Stimulated activated CD4-positive, alpha-beta T cell treated with anti-CD3 and anti-CD28 coated beads, Interleukin-1b, Interleukin-23, amount 100 ng/mL, for 4 hours (primary cell): ENCODE measurements at regions not wholly inside any gene's neighbourhood (a gene's known extent, or its start where the extent isn't known, plus 50 kb on each side); places are given as distances from the start of the nearest gene placed in this dataset.

Experiments
- DNase-seq, 2 donors: peaks; one replicate each; pipeline ENCODE4 v3.0.0-alpha.2; 2020; ENCODE audit warnings: low read depth in 2 of 2

GRCh38 chr1:195085196-195085595, 1523.0 kb downstream of the KCNT2 start:
- DNase-seq: no peak

- DNase-seq: no peak
These were observed 1526.1 kb downstream of the KCNT2 start for GRCh38 chr1:195082183-195082582.

GRCh38 chr1:195076682-195077081, 1531.6 kb downstream of the KCNT2 start:
- no peak for DNase-seq

DNA sequence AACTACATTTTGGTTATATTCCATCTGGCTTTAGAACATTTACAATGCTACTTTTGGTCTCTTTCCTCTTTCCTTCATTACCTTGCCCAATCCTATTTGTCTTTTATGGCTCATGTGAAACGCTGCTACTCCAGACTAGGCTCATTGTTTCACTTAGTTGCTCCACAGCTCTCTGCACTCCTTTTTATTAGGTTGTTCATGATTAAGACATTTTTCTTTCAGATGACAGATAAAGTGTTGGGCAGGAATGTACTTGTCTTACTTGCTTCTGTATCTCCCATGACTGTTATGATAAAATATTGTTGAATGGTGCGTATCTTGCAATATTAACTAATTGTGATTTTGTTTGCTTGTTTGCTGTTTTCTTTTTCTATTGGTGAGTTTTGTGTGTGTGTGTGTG, 1532.3 kb downstream of the KCNT2 start:
- no peak for DNase-seq

DNA sequence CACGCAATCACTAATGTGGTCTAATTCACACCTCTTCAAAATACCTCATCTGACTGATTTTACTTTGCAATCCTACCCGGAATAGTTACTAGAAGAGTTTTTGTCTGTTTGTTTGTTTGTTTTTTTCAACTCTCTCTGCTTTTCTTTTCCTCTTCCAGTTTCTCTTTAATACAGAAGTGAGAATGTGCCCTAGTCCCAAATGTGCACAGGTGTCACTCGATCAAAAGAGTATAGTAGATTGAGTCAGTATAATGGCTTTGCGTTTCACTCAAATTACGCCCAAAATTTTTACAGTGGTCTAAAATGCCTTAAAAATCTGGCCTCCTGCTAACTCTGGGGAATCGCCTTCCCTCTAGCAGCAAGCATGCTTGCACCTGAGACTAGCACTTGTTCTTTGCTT, 1536.8 kb downstream of the KCNT2 start:
- DNase-seq: no peak

GRCh38 chr1:195065437-195065836, 1542.8 kb downstream of the KCNT2 start:
- DNase-seq: no peak

GRCh38 chr1:195064358-195064757, 1543.9 kb downstream of the KCNT2 start:
- DNase-seq: no peak

GRCh38 chr1:195054217-195054687, 1554.0 kb downstream of the KCNT2 start:
- no peak for DNase-seq

DNA sequence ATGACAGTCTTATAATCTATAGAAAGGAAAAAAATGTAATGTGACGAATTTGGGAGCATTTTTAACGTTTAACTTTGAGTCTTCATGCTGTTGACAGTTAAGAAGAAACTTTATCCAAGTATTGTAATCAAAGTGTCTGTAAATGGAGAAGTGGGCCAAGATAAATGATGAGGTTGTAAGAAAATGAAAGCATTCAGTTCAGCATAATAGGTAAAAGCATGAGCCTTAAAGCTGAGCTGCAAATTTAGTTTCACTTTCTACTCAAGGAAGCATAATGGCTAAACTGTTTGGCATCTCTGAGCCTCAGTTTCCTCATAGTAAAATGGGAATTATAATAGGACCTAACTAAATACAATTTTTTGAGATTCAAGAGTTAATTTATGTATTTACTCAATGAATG, 1554.8 kb downstream of the KCNT2 start:
- no peak for DNase-seq

DNA sequence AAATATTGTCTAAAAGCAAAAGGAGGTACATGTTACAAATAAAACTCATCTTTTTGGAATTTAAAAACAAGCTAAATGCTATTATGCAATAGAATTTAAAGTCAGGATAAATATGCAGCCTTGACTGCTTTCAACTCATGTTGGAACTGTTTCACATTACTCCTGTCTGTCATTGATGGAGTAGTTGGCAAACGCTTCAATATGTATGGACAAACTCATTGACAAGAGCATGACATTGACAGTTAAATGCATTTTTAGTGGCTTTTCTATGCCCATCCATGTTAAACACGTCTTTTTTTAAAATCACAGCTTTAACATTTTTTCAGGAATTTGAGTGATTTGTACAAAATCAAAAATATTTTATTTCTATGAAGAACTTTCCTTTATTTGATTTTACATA, 1560.5 kb downstream of the KCNT2 start:
- DNase-seq: no peak

DNA sequence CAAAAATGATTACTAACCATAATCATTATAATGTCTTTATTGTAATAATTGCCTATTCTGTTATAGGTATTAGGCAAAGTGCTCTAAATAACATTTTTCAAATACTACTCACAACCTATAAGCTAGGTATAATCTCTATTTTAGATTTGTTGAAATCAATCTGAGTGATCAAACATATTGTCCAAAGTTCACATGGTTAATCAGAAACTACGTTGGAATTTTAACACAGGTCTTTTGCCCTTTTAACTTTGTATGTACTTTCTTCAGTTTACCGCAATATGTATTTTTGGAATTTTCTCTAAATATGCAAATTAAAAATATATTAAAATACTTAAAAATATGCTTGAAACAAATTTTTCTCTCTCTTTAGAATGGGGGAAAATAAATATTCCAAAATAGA, 1563.2 kb downstream of the KCNT2 start:
- DNase-seq: no peak

GRCh38 chr1:195030793-195031192, 1577.4 kb downstream of the KCNT2 start:
- DNase-seq: no peak

- DNase-seq: no peak
These were observed 1581.4 kb downstream of the KCNT2 start for GRCh38 chr1:195026792-195027191.

DNA sequence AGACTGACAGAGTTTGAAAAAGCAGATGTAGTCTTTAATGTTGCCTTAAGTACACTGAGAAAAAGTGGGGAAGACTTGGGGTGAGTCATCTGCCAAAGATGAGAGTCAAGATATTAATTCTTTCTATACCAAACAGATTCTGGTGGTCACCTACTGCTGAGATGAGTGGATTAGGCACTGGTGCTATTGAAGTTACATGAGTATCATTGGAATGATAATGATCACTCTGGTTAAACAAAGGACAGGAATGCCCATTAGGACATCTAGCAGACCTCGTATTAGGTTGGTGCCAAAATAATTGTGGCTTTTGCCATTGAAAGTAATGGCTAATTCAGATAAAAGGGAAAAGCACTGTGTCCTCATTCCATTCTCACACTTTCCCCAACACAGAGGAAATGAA, 1588.9 kb downstream of the KCNT2 start:
- no peak for DNase-seq

DNA sequence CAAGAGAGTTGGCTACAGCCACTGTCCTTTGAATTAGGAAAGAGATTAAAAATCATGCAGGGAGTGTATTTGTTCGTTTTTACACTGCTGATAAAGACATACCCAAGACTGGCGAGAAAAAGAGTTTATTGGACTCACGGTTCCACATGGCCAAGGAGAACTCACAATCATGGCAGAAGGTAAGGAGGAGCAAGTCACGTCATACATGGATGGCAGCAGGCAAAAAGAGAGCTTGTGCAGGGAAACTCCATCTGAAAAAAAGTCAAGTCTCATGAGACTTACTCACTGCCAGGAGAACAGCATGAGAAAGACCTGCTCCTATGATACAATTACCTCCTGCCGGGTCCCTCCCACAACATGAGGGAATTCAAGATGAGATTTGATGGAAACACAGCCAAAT, 1595.2 kb downstream of the KCNT2 start:
- no peak for DNase-seq

DNA sequence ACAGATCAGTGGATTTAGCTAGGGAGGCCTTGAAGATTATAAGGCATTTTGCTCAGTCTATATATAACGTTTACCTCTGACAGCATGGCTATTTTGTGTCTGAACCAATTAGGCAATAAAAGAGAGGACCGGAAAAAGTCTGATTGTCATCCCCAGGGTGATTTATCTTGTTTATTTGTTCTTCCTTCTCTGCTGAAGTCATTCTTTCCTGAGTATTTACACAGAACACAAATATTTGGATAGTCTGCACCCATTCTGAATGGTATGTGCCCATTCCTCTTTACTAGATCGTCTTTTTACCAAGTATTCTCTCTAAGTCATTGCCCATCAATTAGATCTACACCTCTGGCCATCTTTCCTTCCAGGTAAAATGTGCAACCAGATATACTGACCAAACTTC, 1602.9 kb downstream of the KCNT2 start:
- DNase-seq: no peak

GRCh38 chr1:194990483-194990882, 1617.8 kb downstream of the KCNT2 start:
- no peak for DNase-seq

GRCh38 chr1:194975913-194976312, 1632.3 kb downstream of the KCNT2 start:
- DNase-seq: no peak

GRCh38 chr1:194968916-194969315, 1639.3 kb downstream of the KCNT2 start:
- no peak for DNase-seq

GRCh38 chr1:194959795-194960194, 1648.4 kb downstream of the KCNT2 start:
- DNase-seq: no peak

DNA sequence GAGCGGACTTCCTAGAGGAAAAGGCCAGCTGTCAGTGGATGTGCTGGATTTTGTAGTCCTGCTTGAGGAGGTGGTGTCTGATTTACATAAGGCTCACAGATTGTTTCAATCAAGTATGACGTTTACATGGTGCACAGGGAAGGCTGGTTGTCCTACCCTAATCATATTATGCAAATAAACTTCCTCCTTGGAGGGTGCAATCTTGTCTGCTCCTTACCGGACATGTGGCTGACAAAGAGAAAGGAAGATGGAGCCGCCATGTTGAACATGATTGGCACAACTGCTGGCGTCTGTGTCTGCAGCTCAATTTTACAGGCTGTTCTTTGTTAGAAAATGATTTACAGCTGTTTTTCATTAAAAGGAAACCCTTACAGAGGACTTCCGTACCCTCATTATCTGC, 1656.1 kb downstream of the KCNT2 start:
- no peak for DNase-seq

DNA sequence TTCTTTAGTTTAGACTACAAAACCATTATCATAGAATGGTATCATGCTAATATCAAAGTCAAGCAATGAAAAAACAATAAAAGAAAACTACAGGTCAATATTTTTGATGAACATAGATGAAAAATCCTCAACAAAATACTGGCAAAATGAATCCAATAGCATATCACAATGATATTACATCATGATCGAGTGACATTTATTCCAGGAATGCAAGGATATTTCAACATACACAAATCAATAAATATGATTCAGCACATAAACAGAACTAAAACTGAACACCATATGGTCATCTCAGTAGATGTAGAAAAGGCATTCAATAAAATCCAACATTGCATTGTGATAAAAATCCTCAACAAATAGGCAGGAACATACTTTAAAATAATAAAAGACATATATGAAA, 1657.7 kb downstream of the KCNT2 start:
- DNase-seq: no peak

DNA sequence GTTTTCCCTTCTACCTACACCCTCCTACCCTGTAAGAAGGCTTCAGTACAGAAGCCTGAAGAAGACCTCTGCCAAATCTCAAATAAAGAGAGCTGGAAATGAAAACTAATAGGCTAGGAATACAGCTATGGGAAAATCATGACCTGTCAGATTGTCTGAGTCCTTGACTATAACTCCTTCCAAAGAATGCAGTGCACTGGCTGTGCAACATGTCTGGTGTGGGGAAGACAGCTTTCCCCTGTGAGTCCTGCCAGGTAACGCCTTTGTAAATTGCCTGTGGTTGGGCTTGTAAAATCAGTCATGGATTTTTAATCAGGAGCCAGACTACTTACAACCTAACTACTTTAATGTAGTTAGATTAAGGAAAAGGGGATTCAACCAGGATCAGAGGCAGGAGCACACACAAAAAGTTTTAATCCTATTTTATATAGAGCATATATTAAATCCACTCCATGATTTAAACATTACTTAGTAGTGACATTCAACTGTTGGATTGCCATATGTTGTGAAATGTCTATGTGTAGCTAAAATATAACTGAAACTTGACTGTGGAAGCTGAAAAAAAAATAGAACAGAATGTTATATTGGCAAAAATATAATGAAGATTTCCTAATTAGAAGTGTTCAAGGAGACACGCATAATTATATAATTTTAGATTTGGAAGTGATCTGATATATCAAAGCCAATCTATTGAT, 1667.8 kb downstream of the KCNT2 start:
- DNase-seq: no peak

DNA sequence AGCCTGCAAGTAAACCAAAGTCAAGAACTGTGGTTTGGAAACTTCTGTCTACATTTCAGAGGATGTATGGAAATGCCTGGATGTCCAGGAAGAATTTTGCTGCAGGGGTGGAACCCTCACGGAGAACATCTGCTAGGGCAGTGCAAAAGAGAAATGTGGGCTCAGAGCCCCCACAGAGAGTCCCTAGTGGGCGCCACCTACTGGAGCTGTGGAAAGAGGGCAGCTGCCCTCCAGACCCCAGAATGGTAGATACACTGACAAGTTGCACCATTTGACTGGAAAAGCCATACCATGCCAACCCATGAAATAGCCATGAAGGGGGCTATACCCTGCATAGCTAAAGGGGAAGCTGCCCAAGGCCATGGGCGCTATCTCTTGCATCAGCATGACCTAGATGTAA, 1672.4 kb downstream of the KCNT2 start:
- no peak for DNase-seq
